GM19372 (cell line): ENCODE measurements at regions not wholly inside any gene's neighbourhood (a gene's known extent, or its start where the extent isn't known, plus 50 kb on each side); places are given as distances from the start of the nearest gene placed in this dataset.

Experiments
- ATAC-seq: cut with Tn5 transposase; IDR thresholded peaks from one replicate; pipeline ENCODE4 v1.9.1; 2021; ENCODE audit warnings: mild to moderate bottlenecking, low read depth, moderate library complexity; ENCODE audit not compliant: unreplicated experiment

- ATAC-seq, result no peak
Measured at GRCh38 chr5:148708854-148709253, 54.5 kb upstream of the HTR4 start.

GRCh38 chr5:148711961-148712360 is 57.6 kb upstream of the HTR4 start:
- ATAC-seq, result no peak

- ATAC-seq, result no peak
Measured at GRCh38 chr5:148713735-148714508, 59.6 kb upstream of the HTR4 start.

GRCh38 chr5:148716716-148717115 is 62.4 kb upstream of the HTR4 start:
- no peak for ATAC-seq

DNA sequence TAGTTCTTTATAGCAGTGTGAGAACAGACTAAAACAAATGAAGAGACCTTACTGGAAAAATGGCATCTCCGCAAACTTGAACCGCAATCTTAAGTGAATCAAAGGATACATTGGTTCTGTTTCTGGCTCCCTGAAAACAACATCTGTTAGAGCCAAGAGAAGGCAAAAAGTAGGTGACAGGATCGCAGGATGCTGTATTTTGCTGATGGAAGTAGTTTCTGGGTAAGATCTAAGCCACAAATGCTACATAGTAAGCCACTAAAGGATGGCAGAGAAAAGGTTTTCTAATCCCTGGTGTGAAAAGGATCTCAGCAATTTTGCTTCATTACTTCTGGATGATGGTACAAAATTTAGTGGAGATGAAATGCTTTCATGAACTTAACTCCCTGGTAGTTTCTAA is 63.3 kb upstream of the HTR4 start:
- no peak for ATAC-seq

GRCh38 chr5:148719605-148720004 is 65.3 kb upstream of the HTR4 start:
- ATAC-seq, result no peak

DNA sequence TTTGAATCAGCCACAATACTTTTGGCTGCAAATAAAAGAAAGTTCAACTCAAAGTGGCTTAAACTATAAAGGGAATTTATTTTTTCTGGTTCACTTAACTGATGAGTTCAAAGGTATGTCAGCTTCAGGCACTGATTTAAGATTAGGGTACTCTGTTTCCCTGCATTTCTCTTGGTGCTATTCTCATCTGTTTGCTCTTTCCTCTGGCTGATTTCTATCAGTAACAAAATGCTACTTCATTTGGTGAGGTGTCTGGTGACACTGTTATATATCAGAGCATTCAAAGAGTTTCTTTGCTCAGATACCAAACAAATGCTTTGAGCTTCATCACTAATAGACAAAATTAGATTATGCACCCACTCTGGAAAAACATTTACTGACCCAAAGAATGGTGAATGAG is 65.9 kb upstream of the HTR4 start:
- no peak for ATAC-seq

- no peak for ATAC-seq
Measured at GRCh38 chr5:148723143-148723542, 68.8 kb upstream of the HTR4 start.

DNA sequence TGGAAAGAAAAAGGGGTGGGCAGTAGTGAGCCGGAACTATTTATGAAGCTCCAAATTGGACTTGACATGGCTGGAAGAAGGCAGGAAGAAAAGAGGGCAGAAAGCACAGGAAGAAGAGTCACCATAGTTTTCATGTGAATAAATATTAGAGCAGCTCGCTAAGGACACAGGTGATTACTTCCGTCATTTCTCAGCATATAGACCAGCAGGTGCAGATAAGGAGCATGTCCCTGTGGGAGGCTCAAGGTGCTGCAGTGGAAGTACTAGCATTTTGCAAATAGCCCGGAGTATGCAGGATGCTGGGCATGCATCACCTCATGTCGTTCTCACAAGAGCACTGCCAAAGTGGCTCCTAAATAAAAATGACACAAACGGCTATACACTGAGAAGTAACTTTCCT is 71.3 kb upstream of the HTR4 start:
- no peak for ATAC-seq

DNA sequence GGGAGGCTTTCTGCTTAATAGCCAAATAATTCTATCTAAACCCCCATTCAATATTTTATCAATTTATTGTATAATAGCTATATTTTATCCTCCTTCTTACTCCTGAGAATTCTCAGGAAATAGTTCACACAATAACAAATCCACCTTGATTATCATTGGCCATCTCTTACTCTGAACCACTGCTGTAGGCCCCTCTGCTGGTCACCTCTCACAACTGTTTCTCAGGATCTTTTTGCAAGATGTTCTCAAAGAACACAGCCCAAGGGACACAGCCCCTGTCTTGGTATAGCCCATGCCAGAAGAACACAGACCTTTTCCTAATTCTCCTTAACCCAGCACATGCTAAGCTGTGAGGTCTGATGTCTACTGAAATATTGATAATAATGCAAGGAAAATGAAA is 74.9 kb upstream of the HTR4 start:
- ATAC-seq, result no peak

GRCh38 chr5:148730270-148730669 is 75.9 kb upstream of the HTR4 start:
- no peak for ATAC-seq

- peak; percentile 96 for ATAC-seq
Measured at GRCh38 chr5:148730942-148731898, 76.9 kb upstream of the HTR4 start.

DNA sequence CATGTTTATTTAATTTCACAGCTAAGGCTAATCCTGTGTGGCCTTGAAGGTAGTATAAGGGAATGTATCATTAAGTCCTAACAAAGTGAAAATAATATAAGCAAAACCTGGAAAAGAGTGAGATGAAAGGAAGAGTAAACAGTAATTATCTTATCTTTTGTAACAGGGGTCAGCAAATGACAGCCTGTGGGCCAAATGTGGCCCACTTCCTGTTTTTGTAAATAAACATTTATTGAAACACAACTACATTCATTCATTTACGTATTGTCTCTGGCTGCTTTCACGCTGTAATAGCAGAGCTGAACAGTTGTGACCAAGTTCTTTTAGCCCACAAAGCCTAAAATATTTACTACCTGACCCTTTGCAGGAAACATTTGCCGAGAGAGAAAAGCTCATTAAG is 78.4 kb upstream of the HTR4 start:
- no peak for ATAC-seq

- no peak for ATAC-seq
Measured at GRCh38 chr5:148733601-148734438, 79.5 kb upstream of the HTR4 start.

- ATAC-seq, result no peak
Measured at GRCh38 chr5:148734518-148734917, 80.2 kb upstream of the HTR4 start.

DNA sequence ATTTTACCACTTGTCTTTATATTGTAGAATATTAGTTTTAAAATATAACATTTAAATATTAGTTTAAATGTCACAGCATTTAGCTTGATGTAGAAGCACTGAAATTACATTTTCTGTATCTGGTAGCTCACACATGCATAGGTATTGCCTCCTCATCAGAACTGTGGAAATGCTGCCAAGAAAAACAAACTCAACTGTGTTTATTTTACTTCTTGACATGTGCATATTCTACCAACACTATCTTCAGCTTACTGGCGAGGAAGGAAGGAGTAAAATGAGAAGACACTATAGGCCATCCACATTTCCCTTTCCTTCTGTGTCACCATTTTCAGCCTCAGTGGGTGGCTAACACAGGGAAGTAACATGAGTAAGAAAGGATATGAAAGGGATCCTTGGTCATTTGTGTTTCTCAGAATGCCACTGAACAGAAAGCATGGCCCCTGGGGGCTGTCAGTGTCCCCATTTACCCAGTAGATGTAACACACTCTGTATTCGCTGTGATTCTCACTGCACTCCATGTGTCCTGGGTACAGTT is 81.0 kb upstream of the HTR4 start:
- ATAC-seq, result no peak

DNA sequence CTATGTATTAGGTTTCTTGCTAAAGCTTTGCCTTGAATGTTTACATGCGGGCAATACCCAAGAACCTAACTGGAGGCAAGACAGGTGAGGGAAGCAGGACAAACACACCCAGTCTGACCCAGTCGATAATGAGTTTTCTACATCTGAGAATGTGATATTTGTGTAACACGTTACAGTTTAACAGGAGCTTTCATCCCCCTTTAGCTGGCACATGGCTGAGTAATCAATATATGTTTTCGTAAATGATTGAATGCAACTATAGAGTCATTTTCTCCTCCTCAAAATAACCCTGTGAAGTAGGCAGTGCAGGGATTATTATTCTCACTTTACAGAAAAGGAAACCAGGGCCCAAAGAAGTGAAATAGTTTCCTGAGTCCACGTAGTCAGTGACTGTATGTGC is 84.7 kb upstream of the HTR4 start:
- no peak for ATAC-seq

- no peak for ATAC-seq
Measured at GRCh38 chr5:148739524-148739923, 85.2 kb upstream of the HTR4 start.

- ATAC-seq, result no peak
Measured at GRCh38 chr5:148740079-148740858, 85.9 kb upstream of the HTR4 start.
